Ascending aorta (tissue), 2 donors: ENCODE measurements at regions not wholly inside any gene's neighbourhood (a gene's known extent, or its start where the extent isn't known, plus 50 kb on each side); places are given as distances from the start of the nearest gene placed in this dataset.

Experiments
- DNase-seq, 2 donors: peaks; one replicate each; pipeline ENCODE4 v3.0.0-alpha.2; 2019; ENCODE audit warnings: low spot score in 2 of 2
- H3K27ac ChIP-seq, 2 donors: fragments of 200-600 bp; sonication (generic); one replicate each; pipeline ENCODE4 v1.5.1; 2016 to 2017; ENCODE audit warnings: mild to moderate bottlenecking in 1 of 2
- H3K27me3 ChIP-seq: fragments of 200-600 bp; sonication (generic); one replicate; pipeline ENCODE4 v1.5.1; 2017
- H3K36me3 ChIP-seq, 2 donors: fragments of 200-600 bp; sonication (generic); one replicate each; pipeline ENCODE4 v1.5.1; 2016
- H3K4me1 ChIP-seq, 2 donors: fragments of 200-600 bp; sonication (generic); one replicate each; pipeline ENCODE4 v1.5.1; 2016 to 2017; ENCODE audit warnings: mild to moderate bottlenecking in 1 of 2
- H3K4me3 ChIP-seq, 2 donors: fragments of 200-600 bp; sonication (generic); one replicate each; pipeline ENCODE4 v1.5.1; 2016 to 2017; ENCODE audit warnings: mild to moderate bottlenecking in 1 of 2
- H3K9me3 ChIP-seq, 2 donors: fragments of 200-600 bp; sonication (generic); one replicate each; pipeline ENCODE4 v1.5.1; 2016
- intact Hi-C: fragments of 100-400 bp; cut with DNase I; formaldehyde crosslinking; loops from one replicate; pipeline ENCODE4 v1.15.1; 2023
- TF ChIP-seq, protein P1 (sequence below), 3 experiments: fragments of 200-600 bp in 2 of 3; fragments of 450-650 bp in 1 of 3; sonication (generic) in 2 of 3; IDR thresholded peaks; one replicate each; pipeline ENCODE4 v1.5.1; 2016 to 2019; ENCODE audit warnings: antibody characterized with exemption in 3 of 3, mild to moderate bottlenecking in 1 of 3, moderate library complexity in 1 of 3

DNA sequence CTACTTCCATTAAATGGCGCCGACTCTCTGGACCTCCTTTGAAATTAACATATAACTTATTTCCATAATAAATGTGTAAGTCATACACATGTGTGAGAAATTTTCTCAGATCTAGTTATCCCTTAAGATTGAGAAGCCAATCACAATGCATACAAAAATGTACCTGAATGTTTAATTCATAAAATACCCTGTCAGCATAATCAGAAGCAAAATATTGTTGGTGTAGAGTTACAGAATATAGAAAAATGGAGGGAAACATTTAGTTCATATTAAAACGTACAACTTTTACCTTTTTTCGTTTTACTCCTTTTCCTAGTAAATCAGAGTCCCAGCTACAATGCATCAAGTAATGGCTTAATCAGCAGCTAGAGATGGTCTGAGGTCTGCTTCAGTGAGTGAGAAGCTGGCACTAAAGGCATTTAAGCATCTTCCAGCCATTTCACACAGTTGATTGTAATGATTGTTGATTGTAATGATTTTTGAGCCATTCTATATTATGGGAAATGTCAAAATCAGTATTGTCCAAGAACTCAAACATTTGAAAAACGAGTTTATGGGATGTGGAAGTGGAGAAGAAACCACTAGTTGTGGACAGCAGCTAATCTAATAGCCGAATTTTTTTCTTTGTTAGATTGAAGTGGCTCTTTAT, 81.8 kb downstream of the ANXA1 start:
- Histone ChIP-seq H3K27ac (no peak overlapping the region), H3K9me3 (no peaks in the 10 kb centered on the region), H3K27me3 (no peaks in the 10 kb centered on the region), H3K36me3 (no peaks in the 10 kb centered on the region), H3K4me1 (no peaks in the 10 kb centered on the region), H3K4me3 (no peak overlapping the region)
- intact Hi-C loops = no loop called here
- DNase-seq = no peak
- TF ChIP-seq, protein P1, sequence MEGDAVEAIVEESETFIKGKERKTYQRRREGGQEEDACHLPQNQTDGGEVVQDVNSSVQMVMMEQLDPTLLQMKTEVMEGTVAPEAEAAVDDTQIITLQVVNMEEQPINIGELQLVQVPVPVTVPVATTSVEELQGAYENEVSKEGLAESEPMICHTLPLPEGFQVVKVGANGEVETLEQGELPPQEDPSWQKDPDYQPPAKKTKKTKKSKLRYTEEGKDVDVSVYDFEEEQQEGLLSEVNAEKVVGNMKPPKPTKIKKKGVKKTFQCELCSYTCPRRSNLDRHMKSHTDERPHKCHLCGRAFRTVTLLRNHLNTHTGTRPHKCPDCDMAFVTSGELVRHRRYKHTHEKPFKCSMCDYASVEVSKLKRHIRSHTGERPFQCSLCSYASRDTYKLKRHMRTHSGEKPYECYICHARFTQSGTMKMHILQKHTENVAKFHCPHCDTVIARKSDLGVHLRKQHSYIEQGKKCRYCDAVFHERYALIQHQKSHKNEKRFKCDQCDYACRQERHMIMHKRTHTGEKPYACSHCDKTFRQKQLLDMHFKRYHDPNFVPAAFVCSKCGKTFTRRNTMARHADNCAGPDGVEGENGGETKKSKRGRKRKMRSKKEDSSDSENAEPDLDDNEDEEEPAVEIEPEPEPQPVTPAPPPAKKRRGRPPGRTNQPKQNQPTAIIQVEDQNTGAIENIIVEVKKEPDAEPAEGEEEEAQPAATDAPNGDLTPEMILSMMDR (IDR thresholded peaks at IDR 0.05) = no peak

DNA sequence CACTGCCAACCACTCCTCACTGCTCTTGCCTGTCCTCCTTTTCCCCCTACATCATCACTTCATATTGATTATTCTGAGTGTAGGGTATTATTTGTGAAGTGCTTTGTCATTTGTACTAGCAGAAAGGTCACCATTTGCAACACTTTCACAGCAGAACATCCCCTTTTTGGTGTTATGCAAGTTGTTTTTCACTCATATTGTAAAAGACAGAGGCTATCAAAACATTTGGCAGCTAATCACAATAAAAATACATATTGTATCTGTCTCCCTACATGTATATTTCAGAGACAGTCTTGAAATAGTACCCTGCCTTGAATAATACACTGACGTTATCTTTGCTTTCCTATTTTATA, 82.3 kb downstream of the ANXA1 start:
- Histone ChIP-seq H3K4me3 (no peak overlapping the region), H3K36me3 (no peaks in the 10 kb centered on the region), H3K4me1 (no peaks in the 10 kb centered on the region), H3K9me3 (no peaks in the 10 kb centered on the region), H3K27me3 (no peaks in the 10 kb centered on the region), H3K27ac (no peak overlapping the region)
- intact Hi-C loops = no loop called here
- DNase-seq = no peak
- TF ChIP-seq, protein P1 (IDR thresholded peaks at IDR 0.05) = no peak

DNA sequence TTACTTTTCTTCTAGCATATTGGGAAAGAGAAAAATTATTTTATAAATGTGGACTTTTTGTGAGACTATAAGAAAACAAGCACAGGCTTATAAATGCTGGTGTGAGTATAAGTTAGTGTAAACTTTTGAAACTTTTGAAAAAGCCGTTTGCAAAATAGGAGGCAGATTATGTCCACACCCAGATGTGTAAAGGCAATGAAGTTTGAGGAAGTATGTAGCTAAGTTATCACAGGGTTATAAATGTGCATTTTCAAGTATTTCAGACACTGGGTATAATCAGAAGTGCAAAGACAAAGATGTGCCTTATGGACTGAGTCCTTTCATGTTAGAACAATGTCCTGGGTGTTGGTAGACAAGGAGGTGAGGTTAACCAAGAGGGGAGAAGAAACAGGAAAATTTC, 85.5 kb downstream of the ANXA1 start:
- TF ChIP-seq, protein P1 (IDR thresholded peaks at IDR 0.05) = no peak
- H3K4me1 ChIP-seq = no peaks in the 10 kb centered on the region
- H3K36me3 ChIP-seq = no peaks in the 10 kb centered on the region
- intact Hi-C loops = no loop called here
- no peak for DNase-seq
- H3K27me3 ChIP-seq = no peaks in the 10 kb centered on the region
- H3K9me3 ChIP-seq = no peaks in the 10 kb centered on the region
- no peak overlapping the region for H3K4me3 ChIP-seq
- H3K27ac ChIP-seq = no peak overlapping the region

DNA sequence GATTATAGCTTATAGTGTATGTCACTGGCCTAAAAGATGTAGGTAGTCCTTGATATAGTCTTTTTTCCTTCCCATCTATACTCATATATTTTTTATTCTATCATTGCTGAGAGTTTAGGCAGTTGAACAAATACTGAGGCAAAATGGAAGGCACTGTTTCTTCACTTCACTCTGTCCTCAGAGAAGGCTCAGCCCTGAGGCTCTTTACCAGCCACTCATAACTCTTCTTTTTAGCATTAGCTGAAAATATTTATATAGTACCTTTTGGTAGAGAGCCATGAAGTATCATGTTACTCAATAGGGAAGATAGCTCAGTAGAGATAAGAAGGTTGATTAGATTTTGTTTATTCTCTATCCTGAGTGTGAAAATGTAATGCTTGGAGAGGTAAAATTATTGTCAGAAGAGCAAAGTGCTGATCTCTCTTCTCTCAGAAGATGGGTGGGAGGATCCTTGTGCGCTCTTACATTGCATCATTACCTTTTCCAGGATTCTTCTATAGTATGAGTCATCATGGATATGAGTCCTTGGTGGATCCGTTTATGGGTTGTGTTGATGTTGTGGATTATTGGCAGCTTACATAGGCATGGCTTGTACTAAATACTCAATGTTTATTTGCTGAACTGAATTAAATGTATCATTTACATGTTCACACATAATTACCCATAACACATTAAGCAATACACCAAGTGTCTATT, 88.1 kb downstream of the ANXA1 start:
- H3K27me3 ChIP-seq = no peaks in the 10 kb centered on the region
- DNase-seq = no peak
- no peaks in the 10 kb centered on the region for H3K36me3 ChIP-seq
- TF ChIP-seq, protein P1 (IDR thresholded peaks at IDR 0.05) = no peak
- no peak overlapping the region for H3K4me3 ChIP-seq
- H3K27ac ChIP-seq = no peak overlapping the region
- intact Hi-C loops = no loop called here
- no peaks in the 10 kb centered on the region for H3K9me3 ChIP-seq
- H3K4me1 ChIP-seq = no peaks in the 10 kb centered on the region

DNA sequence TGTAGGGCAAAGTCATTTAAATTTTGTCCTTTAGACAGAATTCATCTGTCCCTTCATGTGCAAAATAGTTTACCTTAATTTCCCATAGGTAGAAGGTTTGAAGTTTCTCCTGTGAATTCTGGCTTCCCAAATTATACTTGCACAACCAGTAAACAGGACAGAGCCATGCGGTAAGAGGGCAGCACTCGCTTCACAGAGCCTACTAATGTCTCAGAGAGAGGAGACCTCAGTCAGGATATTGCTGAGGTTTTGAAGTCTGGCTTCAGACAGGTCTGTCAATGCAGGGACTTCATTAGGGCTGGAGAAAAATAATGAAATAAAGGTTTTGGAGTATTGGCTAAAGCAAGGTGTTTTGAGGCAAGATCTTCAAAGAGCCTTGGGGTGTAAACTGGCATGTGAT, 91.4 kb downstream of the ANXA1 start:
- Histone ChIP-seq H3K9me3 (no peaks in the 10 kb centered on the region), H3K4me3 (no peak overlapping the region), H3K4me1 (no peaks in the 10 kb centered on the region), H3K36me3 (no peaks in the 10 kb centered on the region), H3K27ac (no peak overlapping the region), H3K27me3 (no peaks in the 10 kb centered on the region)
- TF ChIP-seq, protein P1 (IDR thresholded peaks at IDR 0.05) = no peak
- DNase-seq = no peak
- intact Hi-C loops = no loop called here
